NOMO-1 (cell line): ENCODE measurements at regions not wholly inside any gene's neighbourhood (a gene's known extent, or its start where the extent isn't known, plus 50 kb on each side); places are given as distances from the start of the nearest gene placed in this dataset.
A peak's percentile ranks its signal among the peaks of the same experiment; 100 is the strongest.

Source experiments
- DNase-seq, 2 experiments: peaks; one replicate each; lab custom pipeline; 2025; ENCODE audit not compliant: unreplicated experiment in 2 of 2; lab: John Stamatoyannopoulos, UW

- no peak for DNase-seq
Measured at GRCh38 chr2:198321522-198322088, 517.2 kb downstream of the PLCL1 start.

DNA sequence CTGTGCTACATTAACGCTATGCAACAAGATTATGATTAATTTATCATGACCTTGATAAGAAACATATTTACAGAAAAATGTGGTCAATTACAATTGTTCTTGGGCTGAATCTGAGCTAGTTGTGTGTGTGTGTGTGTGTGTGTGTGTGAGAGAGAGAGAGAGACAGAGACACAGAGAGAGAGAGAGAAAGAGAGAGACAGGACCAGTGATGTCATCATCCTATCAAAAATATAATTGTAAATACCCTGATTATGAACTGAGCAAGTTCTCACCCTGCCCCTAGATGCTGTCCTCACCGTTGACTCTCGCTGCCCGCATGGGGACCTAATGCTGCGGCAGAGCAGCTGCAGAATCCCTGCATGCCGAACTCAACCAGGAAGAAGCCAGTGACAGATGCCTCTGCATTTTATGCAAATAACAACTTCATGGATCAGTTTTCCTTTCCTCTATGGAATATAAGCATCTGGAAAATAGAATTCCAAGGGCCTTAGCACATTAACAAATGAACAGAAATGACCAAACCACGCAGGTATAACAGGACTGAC lies 512.5 kb downstream of the PLCL1 start:
- no peak for DNase-seq

DNA sequence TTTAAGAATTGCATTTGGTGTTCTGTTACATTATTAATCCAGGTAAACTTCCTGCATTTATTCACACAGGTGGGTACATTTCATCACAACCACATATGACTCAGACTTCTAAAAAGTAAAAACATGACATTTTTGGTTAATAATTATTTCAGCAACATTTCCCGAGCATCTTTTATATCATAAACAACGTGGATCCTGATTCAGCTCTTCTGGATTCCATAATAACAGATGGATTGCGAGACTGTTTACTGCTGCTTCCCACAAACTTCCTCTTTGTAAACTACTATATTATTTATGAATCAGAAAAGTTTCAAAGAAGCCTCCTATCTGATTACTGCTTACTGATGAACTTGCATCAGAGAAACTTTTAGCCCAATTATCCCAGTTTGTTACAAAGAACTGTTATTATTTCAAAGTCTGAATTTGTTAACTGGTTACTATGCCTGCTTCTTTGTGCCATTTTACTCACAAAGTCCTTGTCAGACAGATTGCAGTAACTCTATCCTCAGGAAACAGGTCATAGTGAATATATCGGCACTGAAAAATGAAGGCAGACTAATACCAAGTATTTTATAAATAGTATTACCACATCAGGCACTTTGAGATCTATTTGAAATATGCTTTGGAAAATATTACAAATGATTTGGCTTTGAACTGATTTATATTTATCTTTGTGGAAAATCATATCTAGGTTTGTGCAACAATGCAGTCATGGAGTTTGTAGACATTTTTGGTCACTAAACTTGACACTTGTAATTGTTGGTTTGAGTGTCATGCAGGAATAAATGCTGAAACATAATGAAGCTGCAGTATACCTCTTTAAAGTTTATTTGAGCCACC lies 511.6 kb downstream of the PLCL1 start:
- DNase-seq: peak in 1 of 2 experiments; percentile 12

GRCh38 chr2:198314559-198315153 lies 510.3 kb downstream of the PLCL1 start:
- peak; percentile 17 to 70 for DNase-seq

DNA sequence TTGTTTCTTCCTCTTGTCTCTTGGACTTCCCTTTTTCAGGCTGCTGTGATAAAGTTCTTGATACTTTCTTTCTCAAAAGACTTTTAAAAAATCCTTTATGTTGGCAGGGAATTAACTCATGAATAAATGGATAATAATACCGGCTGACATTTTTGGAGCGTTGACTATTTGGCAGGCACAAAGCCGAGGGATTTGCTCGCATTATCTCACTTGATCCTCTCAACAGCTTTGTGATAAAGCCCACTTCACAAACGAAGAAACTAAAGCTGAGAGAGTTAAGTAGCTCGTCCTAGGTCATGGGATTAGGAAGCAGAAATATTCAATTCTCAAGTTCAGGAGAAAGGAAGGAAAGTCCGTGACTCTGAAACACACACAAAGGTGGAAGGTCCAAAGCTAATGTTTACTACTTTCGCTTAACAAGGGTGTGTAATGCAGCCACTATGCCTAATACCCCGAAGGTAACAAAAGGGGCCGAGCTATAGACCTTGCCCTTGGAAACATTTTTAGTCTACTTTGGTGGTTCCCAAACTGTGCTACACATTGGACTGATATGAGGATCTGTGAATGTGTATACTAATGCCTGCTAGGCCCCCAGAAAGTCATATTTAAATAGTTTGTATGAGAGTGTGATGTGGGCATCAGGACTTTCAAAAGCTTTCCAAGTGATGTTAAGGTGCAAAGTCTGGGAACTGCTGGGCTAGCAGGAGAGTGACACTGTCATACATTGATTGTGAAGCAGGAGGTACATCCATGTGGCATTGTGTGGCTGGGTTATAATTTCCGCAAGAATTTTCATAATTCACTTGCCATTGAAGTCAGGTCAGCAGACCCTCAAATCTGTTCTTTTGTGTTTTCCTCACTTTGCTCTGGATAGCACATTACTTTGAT lies 508.4 kb downstream of the PLCL1 start:
- peak in 1 of 2 experiments; percentile 18 for DNase-seq

DNA sequence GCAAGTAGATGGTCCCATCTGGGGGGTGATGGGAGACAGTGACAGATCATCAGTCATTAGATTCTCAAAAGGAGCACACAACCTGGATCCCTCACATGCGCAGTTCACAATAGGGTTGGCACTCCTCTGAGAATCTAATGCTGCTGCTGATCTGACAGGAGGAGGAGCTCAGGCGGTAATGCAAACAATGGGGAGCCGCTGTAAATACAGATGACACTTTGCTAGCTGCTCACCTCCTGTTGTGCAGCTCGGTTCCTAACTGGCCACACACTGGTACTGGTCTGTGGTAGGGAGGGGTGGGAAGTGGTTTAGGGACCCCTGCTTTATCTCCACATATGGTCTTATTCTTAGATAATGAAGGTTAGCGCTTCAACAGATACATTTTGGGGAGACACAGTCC lies 506.6 kb downstream of the PLCL1 start:
- DNase-seq: no peak

GRCh38 chr2:198309673-198310280 lies 505.4 kb downstream of the PLCL1 start:
- peak; percentile 10 to 55 for DNase-seq

DNA sequence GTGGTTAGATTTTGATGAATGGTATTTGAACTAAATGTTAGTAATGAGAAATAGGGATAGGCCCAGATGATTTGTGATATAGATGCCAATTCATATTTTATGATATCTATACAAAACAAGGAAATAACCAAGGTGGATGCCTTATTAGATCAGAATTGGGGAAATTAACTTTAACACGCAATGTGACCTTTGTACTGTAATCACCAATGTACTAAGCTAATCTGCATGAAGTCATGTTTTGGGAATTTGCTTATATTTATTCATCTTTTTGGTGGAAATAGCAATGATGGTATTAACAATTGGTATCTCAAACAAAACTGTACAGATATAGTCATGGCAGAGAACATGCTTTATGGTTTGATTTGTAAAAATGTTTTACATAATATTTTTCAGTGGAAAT lies 504.7 kb downstream of the PLCL1 start:
- DNase-seq: no peak

DNA sequence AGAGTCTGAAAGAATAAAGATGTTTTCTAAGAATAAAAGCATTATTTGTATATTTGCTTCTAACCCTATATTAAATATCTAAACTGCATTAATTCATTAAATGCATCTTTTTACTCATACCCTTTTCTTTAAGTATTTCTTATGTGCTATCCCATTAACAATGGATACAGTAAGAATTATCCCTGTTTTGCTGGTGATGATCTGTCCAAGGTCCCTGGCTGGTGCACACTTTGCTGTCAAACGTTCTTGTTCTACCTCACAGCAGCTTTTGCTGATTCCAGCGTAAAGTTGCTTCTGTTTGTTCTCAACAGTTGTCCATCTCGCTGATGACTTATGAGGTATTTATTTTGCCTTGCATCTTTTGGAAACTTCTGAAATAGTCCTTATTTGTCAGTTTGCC lies 504.0 kb downstream of the PLCL1 start:
- no peak for DNase-seq

GRCh38 chr2:198307093-198307492 lies 502.7 kb downstream of the PLCL1 start:
- no peak for DNase-seq

- DNase-seq: no peak
Measured at GRCh38 chr2:198304859-198305258, 500.5 kb downstream of the PLCL1 start.

DNA sequence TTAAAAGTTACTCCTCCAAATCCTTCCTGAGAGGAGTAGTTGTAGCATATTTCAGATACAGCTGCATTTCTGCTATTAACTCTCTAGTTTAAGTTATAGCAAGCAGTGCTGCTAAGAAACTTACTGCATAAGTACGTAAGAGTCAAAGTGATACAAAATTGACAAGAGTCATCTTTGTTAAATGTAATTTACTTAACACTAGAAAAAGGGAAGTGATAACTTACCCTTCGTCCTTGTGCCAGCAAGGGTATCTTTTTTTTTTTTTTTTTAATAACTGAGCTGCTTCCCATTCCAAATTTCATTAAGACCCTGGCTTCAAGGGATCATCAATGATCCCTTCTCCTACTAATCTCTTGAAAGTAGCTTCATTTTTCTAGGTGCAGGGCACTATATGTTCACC lies 493.0 kb downstream of the PLCL1 start:
- peak; percentile 27 to 65 for DNase-seq

DNA sequence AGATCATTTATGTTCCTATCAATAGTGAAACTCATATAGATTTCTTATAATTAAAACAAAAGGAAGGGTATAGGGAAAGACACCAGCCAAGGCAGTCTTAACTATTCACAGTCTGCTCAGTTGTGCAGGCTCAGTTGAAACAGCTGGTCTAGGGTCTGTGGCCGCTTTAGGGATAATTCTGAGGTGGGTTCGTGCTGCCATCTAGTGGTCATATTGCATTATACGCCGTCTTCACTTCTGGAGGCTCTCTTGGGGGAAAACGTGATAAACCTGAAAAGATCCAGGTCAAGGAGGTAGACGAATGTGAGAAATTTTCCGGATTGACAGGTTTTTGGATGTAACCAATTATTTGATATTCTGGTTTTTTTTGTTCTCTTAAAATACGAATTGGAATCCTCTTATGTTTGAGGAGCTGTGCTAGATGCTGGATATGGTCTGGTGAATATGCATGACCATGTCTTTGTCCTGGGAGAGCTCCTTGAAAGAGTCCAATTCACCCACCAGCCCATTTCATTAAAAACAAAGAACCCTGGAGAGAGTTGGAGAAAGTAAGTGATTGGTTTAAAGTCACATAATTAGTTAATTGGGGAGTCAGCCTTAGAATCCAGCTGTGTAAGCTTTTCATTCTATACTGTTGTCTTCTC lies 492.4 kb downstream of the PLCL1 start:
- DNase-seq: peak; percentile 55 to 69

- no peak for DNase-seq
Measured at GRCh38 chr2:198293281-198293680, 488.9 kb downstream of the PLCL1 start.

DNA sequence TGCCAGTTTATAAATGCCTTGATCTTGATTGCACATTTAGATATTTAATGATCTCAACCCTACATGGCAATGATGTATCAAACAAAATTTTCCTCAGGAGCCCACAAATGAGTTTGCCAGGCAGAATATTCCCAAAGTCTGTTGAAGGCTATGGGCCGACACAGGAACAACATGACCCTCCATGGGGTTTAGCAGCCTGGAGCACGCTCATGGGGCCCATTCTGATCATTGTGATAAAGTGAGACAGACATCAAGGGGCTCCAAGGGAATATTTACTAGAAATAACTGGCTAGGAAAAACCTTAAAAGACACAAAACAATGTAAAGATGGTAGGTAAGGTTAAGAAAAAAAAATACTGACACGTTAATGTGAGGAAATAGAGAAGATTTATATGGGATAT lies 485.4 kb downstream of the PLCL1 start:
- no peak for DNase-seq

- no peak for DNase-seq
Measured at GRCh38 chr2:198287706-198288105, 483.3 kb downstream of the PLCL1 start.

GRCh38 chr2:198285216-198285615 lies 480.8 kb downstream of the PLCL1 start:
- no peak for DNase-seq

DNA sequence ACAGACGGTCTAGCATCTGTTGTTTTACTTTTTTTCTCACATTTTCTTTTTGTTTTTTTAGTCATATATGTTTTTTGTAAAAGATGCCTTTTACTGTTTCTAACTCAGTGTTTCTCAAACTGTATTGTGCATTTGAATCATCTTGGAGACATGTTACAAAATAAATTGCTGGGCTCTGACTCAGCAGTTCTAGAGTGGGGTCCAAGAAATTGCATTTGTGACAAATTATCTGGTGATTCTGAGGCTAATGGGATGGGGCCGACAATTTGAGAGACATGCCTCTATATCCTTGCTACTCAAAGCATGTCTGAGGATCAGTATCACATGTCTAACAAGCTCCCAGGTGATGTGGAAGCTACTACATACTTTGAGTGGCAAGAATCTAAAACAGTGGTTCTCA lies 478.8 kb downstream of the PLCL1 start:
- DNase-seq: no peak

GRCh38 chr2:198282061-198282460 lies 477.7 kb downstream of the PLCL1 start:
- no peak for DNase-seq

GRCh38 chr2:198280145-198280544 lies 475.8 kb downstream of the PLCL1 start:
- no peak for DNase-seq
